ENCODE measurements at regions not wholly inside any gene's neighbourhood (a gene's known extent, or its start where the extent isn't known, plus 50 kb on each side); places are given as distances from the start of the nearest gene placed in this dataset.

DNA sequence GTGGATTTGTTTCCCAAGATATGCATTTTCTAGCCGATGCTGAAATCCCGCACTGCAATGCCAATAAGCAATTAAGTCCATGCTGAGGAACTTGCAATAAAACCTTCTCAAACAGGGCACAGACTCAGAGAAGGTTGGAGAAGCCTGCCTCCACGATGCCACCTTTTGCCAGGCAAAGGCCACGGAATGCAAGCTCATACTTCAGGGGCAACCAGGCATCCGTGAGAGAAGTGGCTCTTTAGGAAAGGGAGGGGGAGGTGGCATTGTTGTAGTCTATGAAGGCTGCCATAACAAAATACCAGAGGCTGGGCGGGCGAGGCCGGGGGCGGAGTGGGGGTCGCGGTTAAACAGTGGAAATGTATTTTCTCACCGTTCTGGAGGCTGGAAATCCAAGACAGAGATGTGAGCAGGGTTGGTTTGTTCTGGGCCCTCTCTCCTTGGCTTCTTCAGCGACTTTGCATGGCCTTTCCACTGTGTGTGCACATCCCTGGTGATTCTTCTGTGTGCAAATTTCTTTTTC lies 689.5 kb downstream of the VRK1 start:
- intact Hi-C loops (cut with DNase I): no loop called here
- TF ChIP-seq, protein P1, sequence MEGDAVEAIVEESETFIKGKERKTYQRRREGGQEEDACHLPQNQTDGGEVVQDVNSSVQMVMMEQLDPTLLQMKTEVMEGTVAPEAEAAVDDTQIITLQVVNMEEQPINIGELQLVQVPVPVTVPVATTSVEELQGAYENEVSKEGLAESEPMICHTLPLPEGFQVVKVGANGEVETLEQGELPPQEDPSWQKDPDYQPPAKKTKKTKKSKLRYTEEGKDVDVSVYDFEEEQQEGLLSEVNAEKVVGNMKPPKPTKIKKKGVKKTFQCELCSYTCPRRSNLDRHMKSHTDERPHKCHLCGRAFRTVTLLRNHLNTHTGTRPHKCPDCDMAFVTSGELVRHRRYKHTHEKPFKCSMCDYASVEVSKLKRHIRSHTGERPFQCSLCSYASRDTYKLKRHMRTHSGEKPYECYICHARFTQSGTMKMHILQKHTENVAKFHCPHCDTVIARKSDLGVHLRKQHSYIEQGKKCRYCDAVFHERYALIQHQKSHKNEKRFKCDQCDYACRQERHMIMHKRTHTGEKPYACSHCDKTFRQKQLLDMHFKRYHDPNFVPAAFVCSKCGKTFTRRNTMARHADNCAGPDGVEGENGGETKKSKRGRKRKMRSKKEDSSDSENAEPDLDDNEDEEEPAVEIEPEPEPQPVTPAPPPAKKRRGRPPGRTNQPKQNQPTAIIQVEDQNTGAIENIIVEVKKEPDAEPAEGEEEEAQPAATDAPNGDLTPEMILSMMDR (IDR thresholded peaks at IDR 0.05): no peak
- no peaks in the 10 kb centered on the region for H3K27me3 ChIP-seq
- no peaks in the 10 kb centered on the region for H3K9me3 ChIP-seq
- H3K4me3 ChIP-seq: no peak overlapping the region
- no peak for DNase-seq
- H3K27ac ChIP-seq: no peak overlapping the region
- H3K36me3 ChIP-seq: no peaks in the 10 kb centered on the region
- no peak overlapping the region for H3K9ac ChIP-seq (ENCODE audit: low read depth in 2 of 2, low read length in 2 of 2)
- no peaks in the 10 kb centered on the region for H3K4me1 ChIP-seq

DNA sequence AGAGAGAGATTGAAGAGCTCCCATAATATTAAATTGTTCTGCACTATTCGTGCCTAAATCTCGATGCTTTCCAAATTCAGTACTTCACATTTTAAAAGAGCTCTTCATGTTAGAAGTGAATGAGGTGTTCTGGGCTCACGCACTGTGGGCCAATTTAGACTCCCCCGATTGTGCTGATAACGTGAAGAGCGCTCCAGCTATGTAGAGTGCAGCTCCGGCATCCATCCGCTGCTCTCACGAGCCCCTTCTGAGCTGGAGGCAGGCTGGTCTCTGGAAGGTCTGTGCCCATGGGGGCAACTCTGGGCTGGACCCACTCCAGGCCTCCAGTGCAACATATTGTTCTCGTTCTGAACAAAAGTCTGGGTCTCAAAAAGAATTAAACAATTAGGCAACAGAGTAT lies 692.6 kb downstream of the VRK1 start:
- TF ChIP-seq, protein P1 (IDR thresholded peaks at IDR 0.05): no peak
- no peaks in the 10 kb centered on the region for H3K27me3 ChIP-seq
- H3K9ac ChIP-seq (ENCODE audit: low read depth in 2 of 2, low read length in 2 of 2): no peak overlapping the region
- no peak for DNase-seq
- H3K27ac ChIP-seq: no peak overlapping the region
- H3K4me3 ChIP-seq: no peak overlapping the region
- H3K9me3 ChIP-seq: no peaks in the 10 kb centered on the region
- intact Hi-C loops (cut with DNase I): no loop called here
- H3K4me1 ChIP-seq: no peaks in the 10 kb centered on the region
- no peaks in the 10 kb centered on the region for H3K36me3 ChIP-seq

DNA sequence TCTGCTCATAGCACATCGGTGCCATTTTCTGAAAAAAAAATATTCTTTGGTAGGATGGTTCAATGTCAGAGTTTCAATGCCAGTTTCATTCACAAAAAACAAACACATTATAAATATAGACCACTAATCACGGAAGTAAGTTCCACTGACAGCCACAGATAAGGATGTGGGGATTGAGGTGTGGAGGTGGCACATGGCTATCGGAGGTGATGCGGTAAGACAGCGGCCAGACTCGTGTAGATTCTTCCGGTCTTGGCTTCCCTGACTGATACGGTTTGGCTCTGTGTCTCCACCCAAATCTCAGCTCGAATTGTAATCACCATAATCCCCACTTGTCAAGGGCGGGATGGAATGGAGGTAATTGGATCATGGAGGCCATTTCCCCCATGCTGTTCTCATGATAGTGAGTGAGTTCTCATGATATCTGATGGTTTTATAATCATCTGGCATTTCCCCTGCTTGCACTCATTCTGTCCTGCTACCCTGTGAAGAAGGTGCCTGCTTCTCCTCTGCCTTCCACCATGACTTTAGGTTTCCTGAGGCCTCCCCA lies 693.4 kb downstream of the VRK1 start:
- H3K27me3 ChIP-seq: no peaks in the 10 kb centered on the region
- no peak overlapping the region for H3K4me3 ChIP-seq
- no peaks in the 10 kb centered on the region for H3K36me3 ChIP-seq
- no peak for DNase-seq
- H3K4me1 ChIP-seq: no peaks in the 10 kb centered on the region
- no peaks in the 10 kb centered on the region for H3K9me3 ChIP-seq
- TF ChIP-seq, protein P1 (IDR thresholded peaks at IDR 0.05): no peak
- H3K27ac ChIP-seq: no peak overlapping the region
- H3K9ac ChIP-seq (ENCODE audit: low read depth in 2 of 2, low read length in 2 of 2): no peak overlapping the region
- intact Hi-C loops (cut with DNase I): no loop called here

DNA sequence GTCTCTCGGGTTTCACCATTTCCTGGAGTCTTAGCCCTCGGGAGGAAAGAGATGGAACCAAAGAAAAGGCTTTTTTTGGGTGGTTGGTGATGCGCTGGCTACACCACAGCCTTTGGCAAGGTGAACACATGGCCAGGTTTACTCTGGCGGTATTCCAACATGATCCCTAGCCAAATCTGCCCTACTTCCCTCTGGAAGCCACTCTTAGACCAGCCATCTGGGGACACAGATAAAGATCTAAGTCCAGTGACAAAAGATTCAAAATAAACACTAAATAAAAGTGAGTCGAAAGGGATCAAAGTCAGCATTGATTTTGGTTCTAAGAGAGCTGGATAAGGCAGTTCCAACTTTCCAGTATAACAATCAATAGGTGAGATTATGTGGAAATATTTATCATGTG lies 694.5 kb downstream of the VRK1 start:
- intact Hi-C loops (cut with DNase I): no loop called here
- DNase-seq: no peak

DNA sequence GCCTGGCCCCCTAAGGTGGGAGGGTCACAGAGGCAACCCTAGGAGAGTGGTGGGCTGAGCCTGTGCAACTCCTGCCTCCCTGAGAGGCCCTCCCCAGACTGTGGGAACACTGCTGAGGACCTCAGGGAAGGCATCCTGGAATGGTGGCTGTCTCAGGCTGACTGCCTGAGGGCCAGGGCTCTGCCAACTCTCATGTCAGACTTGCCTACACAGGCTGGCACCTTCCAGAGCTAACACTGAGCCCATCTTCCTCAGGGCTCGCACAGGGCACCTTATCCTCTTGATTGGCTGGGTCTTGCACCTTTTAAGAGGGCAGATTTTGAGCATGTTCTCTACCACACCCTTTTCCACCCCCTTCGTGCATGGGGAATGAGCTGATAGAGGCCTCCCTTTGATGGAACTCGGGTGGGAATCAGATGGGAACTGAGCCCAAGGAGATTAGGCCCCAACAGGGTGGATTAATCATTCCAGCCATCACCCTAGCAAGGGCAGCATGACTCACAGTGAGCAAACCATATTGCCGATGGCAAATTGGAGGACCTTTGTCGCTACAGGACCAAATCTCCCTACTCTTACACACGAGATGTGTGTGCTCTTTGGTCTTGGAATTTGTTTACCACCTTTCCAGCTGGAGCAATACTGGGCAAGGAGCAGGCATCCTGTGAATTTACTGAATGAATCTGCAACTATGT lies 702.8 kb downstream of the VRK1 start:
- Histone ChIP-seq H3K9ac (ENCODE audit: low read depth in 2 of 2, low read length in 2 of 2) (no peak overlapping the region), H3K4me1 (no peaks in the 10 kb centered on the region), H3K9me3 (no peaks in the 10 kb centered on the region), H3K27ac (no peak overlapping the region), H3K27me3 (no peaks in the 10 kb centered on the region), H3K36me3 (no peaks in the 10 kb centered on the region), H3K4me3 (no peak overlapping the region)
- no peak for DNase-seq
- intact Hi-C loops (cut with DNase I): no loop called here
- TF ChIP-seq, protein P1 (IDR thresholded peaks at IDR 0.05): no peak

More for the DNA sequence above, 694.5 kb downstream of the VRK1 start:
- no peak overlapping the region for H3K9ac ChIP-seq (ENCODE audit: low read depth in 2 of 2, low read length in 2 of 2)
- H3K4me3 ChIP-seq: no peak overlapping the region
- H3K27ac ChIP-seq: no peak overlapping the region
- H3K27me3 ChIP-seq: no peaks in the 10 kb centered on the region
- TF ChIP-seq, protein P1 (IDR thresholded peaks at IDR 0.05): no peak
- H3K9me3 ChIP-seq: no peaks in the 10 kb centered on the region
- H3K4me1 ChIP-seq: no peaks in the 10 kb centered on the region
- no peaks in the 10 kb centered on the region for H3K36me3 ChIP-seq

Data from colonic mucosa (tissue), 4 donors.